ENCODE measurements at regions not wholly inside any gene's neighbourhood (a gene's known extent, or its start where the extent isn't known, plus 50 kb on each side); places are given as distances from the start of the nearest gene placed in this dataset.

GRCh38 chr17:69928611-69929010 is 146.4 kb upstream of the KCNJ16 start:
- no peak for TF ChIP-seq ELF1 (tag; IDR thresholded peaks at IDR 0.05)
- no peak for TF ChIP-seq KAT2B (IDR thresholded peaks at IDR 0.05; ENCODE audit: low read depth, low read length)
- no peak for TF ChIP-seq FOXM1 (IDR thresholded peaks at IDR 0.05; ENCODE audit: low read depth)
- TF ChIP-seq FOXM1 (CRISPR knock-in tag; IDR thresholded peaks at IDR 0.05; ENCODE audit: low read depth): no peak

All from K562 (cell line).